ENCODE measurements at regions not wholly inside any gene's neighbourhood (a gene's known extent, or its start where the extent isn't known, plus 50 kb on each side); places are given as distances from the start of the nearest gene placed in this dataset.

DNA sequence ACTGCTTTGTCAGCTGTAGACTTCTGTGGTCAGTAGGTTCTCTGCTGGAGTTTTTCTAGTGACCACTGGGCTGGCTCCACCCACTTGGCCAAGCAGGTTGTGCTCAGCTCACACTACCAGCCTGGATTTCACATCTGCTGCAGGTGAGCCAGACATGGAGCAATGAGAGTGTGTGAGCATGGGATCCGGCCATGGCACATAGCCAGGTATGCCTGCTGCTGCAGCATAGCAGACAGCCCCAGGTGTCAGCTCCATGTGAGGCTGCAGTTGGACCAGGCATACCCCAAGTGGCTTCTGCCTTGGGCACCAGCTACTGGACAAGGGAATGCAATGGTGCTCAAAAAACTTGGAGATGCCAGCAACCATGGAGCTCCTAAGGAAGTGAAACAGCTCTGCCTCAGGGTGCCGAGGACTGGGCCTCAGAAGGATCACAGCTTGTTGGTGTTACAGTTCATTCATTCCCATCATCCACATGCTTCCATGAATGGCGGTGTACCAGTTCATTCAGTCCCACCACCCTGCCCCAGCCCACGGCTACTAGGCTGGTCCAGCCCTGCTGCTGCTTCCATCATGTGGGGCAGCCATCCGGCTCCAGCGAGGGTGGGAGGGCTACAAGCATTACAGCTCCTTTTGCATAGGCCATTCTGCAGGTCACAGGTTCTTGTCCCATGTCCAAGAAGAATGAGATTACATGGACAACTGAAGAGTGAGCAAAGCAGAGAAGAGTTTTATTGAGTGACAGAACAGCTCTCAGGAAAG lies 389.1 kb upstream of the PCDH7 start:
- POLR2A ChIA-PET, result no interaction called here
- Mint-ChIP-seq H3K27ac (no peak overlapping the region), H3K4me3 (no peak overlapping the region), H3K27me3 (no peaks in the 10 kb centered on the region), H3K4me1 (no peaks in the 10 kb centered on the region), H3K9me3 (peaks cover 0 to 28% (median 8%) of the 10 kb centered on the region in 9 donors), H3K36me3 (no peaks in the 10 kb centered on the region)
- no peak for ATAC-seq
- no peak for DNase-seq

DNA sequence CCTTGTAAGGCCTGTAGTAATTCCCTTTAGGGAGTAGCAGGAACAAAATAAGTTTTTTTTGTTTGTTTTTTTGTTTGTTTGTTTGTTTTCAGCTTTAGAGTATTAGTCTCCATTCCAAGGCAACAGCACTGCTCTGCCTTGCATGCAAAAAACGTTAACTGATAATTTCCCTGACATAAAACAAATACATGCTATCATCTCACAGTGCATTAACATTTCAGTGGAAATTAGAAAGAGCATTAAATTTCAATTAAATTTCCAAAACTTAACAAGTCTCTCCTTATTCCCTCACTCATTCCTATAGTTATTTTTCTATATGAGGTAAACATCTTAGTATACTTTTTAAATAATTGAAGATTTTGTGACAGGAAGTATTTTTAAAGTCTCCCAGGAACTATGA lies 378.4 kb upstream of the PCDH7 start:
- H3K9me3 Mint-ChIP-seq, result peaks cover 9 to 36% (median 15%) of the 10 kb centered on the region in 9 donors
- POLR2A ChIA-PET, result no interaction called here
- peaks cover 0 to 3% (median 0%) of the 10 kb centered on the region in 3 donors for H3K36me3 Mint-ChIP-seq
- no peaks in the 10 kb centered on the region for H3K4me1 Mint-ChIP-seq
- ATAC-seq (no peak), DNase-seq (no peak)
- H3K27ac Mint-ChIP-seq, result no peak overlapping the region
- H3K27me3 Mint-ChIP-seq, result no peaks in the 10 kb centered on the region
- no peak overlapping the region for H3K4me3 Mint-ChIP-seq

DNA sequence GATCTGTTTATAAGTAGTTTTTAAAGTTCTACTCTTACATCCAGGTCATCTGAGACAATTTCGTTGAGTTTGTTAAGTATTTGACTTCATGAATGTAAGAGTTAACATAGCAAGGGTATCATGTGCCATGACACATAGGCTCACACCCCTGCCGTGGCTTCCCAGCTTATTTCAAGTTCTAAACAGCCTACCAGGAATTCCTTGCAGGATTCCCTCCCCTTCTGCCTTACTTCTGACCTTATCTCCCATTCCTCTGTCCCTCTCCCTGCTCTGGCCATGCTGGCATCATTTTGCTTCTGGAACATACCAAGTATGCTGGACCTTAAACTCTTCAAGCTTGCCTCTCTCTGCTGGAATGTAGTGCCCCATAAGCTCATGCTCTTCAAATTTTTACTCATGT lies 369.9 kb upstream of the PCDH7 start:
- no peak for DNase-seq
- no peak for ATAC-seq
- Mint-ChIP-seq H3K4me3 (no peak overlapping the region), H3K4me1 (no peaks in the 10 kb centered on the region), H3K27ac (no peak overlapping the region), H3K27me3 (no peaks in the 10 kb centered on the region), H3K9me3 (peaks cover 2 to 41% (median 13%) of the 10 kb centered on the region in 9 donors), H3K36me3 (peaks cover 0 to 9% (median 0%) of the 10 kb centered on the region in 3 donors)
- POLR2A ChIA-PET, result no interaction called here

DNA sequence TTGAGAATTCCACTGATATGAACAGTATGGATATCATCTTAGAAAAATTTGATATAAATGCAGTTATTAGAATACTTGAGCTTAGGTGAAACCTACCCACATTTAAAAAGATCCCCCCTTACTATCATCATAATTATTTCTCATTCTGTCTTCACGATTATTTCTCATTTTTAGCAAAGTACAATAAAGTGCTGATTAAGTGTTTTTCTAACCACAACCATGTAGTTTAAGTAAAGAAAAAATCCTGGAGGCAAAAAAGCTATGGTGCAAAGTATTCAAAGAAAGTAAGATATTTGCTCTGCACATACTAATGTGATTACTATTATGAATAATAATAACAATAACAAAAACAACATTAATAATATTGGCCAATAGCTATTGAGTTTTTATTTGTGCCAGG lies 365.6 kb upstream of the PCDH7 start:
- no peak overlapping the region for H3K27ac Mint-ChIP-seq
- H3K9me3 Mint-ChIP-seq, result peaks cover 4 to 47% (median 20%) of the 10 kb centered on the region in 9 donors
- H3K4me3 Mint-ChIP-seq, result no peak overlapping the region
- ATAC-seq (no peak), DNase-seq (no peak)
- POLR2A ChIA-PET, result no interaction called here
- no peaks in the 10 kb centered on the region for H3K4me1 Mint-ChIP-seq
- H3K27me3 Mint-ChIP-seq, result no peaks in the 10 kb centered on the region
- H3K36me3 Mint-ChIP-seq, result peaks cover 0 to 9% (median 0%) of the 10 kb centered on the region in 3 donors

DNA sequence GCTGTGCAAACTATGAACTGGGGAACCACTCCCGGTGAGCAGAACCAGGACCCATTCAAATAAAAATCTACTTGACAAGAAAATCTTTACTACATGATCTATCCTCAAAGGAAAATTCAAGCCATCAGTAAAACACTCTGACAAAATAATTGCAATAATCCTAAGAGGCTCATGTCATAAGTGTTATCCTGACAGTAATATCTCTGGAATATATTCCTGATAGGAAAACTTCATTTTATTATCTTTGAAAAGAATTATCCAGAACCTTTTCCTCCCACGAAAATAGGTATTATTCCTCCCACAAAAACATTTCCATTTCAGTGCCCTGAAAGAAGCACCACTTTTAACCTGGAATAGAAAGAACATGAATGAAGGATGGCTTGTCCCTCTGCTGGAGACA lies 357.7 kb upstream of the PCDH7 start:
- no peak overlapping the region for H3K4me3 Mint-ChIP-seq
- H3K9me3 Mint-ChIP-seq, result peaks cover 3 to 42% (median 13%) of the 10 kb centered on the region in 9 donors
- POLR2A ChIA-PET, result no interaction called here

DNA sequence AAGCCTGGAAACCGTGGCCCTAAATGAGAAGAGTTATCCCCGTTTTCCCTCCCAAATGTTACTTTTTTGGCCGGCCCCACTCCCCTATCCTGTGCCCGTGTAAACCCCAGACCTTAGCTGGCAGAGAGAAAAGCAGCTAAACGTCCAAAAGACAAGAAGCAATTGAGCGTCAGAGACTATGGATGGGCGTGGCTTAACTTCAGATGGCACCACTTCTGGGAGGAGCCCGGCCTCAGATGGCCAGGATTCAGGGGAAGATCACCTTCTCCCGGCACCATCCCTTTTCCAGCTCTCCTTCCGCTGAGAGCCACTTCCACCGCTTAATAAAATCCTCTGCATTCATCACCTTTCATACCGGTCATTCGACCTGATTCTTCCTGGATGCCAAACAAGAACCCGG lies 350.1 kb upstream of the PCDH7 start:
- H3K9me3 Mint-ChIP-seq, result peaks cover 0 to 27% (median 8%) of the 10 kb centered on the region in 9 donors
- DNase-seq (no peak), ATAC-seq (no peak)
- H3K27ac Mint-ChIP-seq, result no peak overlapping the region
- H3K27me3 Mint-ChIP-seq, result no peaks in the 10 kb centered on the region
- H3K4me3 Mint-ChIP-seq, result no peak overlapping the region
- POLR2A ChIA-PET, result no interaction called here
- no peaks in the 10 kb centered on the region for H3K4me1 Mint-ChIP-seq
- H3K36me3 Mint-ChIP-seq, result no peaks in the 10 kb centered on the region

More for the DNA sequence above, 357.7 kb upstream of the PCDH7 start:
- Mint-ChIP-seq H3K36me3 (no peaks in the 10 kb centered on the region), H3K27ac (no peak overlapping the region), H3K4me1 (no peaks in the 10 kb centered on the region), H3K27me3 (no peaks in the 10 kb centered on the region)
- DNase-seq (no peak), ATAC-seq (no peak)

DNA sequence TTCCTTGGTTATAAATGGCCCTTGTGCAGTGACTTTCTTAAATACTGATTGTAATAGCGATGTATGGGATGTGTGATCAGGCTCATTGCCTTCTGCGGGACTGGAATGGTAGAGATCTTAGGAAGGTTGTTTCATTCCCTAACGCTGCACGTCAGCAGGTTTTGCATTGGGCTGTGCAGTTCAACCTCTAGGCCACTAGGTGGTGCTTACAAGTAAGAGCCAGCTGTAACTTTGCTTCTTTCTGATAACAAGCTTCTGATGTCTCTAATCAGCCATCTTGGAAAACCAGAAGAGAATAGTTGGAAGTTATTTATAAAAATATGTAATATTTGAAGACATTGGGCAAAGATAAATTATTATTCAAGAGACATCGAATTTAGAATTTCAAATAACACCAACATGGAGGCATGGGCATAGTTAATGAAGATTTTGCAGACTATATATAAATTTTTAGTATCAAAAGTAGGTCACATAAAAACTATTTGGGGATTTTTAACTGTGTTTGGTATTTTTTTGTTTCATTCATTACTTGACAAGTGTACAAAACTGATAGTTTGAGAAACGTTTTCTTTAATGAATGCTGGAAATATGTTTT lies 339.7 kb upstream of the PCDH7 start:
- ATAC-seq (no peak), DNase-seq (no peak)
- Mint-ChIP-seq H3K4me3 (no peak overlapping the region), H3K4me1 (no peaks in the 10 kb centered on the region), H3K9me3 (peaks cover 3 to 61% (median 26%) of the 10 kb centered on the region in 9 donors), H3K36me3 (no peaks in the 10 kb centered on the region), H3K27ac (no peak overlapping the region), H3K27me3 (no peaks in the 10 kb centered on the region)
- POLR2A ChIA-PET, result no interaction called here

DNA sequence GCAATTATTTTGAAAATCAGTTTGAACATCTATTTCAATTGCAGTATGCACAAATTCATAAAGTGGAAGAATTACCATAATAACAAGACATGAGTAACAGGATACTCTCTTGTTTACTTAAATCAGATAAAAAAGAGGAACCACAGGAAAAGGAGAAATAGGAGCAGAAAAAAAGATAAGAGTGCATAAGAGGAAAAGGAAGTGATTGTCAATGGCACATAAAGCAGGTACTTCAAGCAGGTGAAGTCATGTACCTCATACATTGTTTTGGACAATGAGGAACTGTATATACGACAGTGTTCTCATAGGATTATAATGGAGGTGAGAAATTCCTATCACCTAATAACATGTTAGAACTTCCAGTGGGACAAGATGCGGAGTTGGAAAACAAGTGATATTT lies 334.5 kb upstream of the PCDH7 start:
- H3K4me1 Mint-ChIP-seq, result no peaks in the 10 kb centered on the region
- no peaks in the 10 kb centered on the region for H3K27me3 Mint-ChIP-seq
- H3K36me3 Mint-ChIP-seq, result no peaks in the 10 kb centered on the region
- POLR2A ChIA-PET, result no interaction called here
- DNase-seq (no peak), ATAC-seq (no peak)
- no peak overlapping the region for H3K4me3 Mint-ChIP-seq
- H3K9me3 Mint-ChIP-seq, result peaks cover 4 to 31% (median 8%) of the 10 kb centered on the region in 9 donors
- no peak overlapping the region for H3K27ac Mint-ChIP-seq

DNA sequence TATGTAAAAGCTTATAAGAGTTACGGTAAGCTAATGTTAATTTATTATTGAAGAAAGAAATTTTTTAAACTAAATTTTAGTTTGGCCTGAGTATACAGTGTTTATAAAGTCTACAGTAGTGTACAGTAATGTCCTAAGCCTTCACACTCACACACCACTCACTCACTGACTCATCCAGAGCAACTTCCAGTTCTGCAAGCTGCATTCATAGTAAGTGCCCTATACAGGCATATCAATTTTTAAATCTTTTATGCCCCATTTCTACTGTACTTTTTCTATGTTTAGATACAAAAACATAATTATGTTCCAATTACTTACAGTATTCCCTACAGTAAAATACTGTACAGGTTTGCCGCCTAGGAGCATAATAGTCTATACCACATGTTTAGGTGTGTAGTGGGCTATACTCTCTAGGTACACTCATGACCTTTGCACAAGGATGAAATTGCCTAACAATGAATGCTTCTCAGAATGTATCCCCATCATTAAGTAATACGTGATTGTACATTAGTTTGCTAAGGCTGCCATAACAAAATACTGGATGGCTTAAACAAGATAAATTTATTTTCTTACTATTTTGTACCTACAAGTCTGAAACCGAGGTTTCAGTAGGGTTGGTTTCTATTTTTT lies 333.8 kb upstream of the PCDH7 start:
- no peaks in the 10 kb centered on the region for H3K27me3 Mint-ChIP-seq
- peaks cover 4 to 31% (median 10%) of the 10 kb centered on the region in 9 donors for H3K9me3 Mint-ChIP-seq
- H3K27ac Mint-ChIP-seq, result no peak overlapping the region
- no peaks in the 10 kb centered on the region for H3K4me1 Mint-ChIP-seq
- ATAC-seq, result no peak
- POLR2A ChIA-PET, result no interaction called here
- no peaks in the 10 kb centered on the region for H3K36me3 Mint-ChIP-seq
- no peak for DNase-seq
- H3K4me3 Mint-ChIP-seq, result no peak overlapping the region

DNA sequence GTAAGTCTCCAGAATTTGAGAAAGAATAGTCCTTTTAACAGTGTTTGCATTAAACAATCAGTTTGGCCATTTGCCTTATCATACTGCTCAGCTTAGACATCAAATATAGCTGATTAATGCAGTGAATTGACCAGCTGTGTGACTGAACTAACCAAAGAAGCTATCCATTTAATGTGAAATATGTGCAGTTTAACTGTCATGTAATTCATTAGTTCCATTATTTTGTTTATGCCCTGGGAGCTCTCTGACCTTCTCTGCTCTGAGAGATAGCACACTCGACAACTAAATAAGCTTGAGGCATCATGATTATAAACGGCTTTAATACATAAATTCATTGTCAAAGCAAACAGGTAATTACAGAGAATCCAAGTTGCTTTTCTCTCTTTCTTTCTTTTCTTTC lies 324.3 kb upstream of the PCDH7 start:
- H3K4me3 Mint-ChIP-seq, result no peak overlapping the region
- H3K27me3 Mint-ChIP-seq, result no peaks in the 10 kb centered on the region
- no peaks in the 10 kb centered on the region for H3K4me1 Mint-ChIP-seq
- H3K36me3 Mint-ChIP-seq, result no peaks in the 10 kb centered on the region
- POLR2A ChIA-PET, result no interaction called here
- ATAC-seq (no peak), DNase-seq (no peak)
- peaks cover 0 to 37% (median 8%) of the 10 kb centered on the region in 9 donors for H3K9me3 Mint-ChIP-seq
- no peak overlapping the region for H3K27ac Mint-ChIP-seq

DNA sequence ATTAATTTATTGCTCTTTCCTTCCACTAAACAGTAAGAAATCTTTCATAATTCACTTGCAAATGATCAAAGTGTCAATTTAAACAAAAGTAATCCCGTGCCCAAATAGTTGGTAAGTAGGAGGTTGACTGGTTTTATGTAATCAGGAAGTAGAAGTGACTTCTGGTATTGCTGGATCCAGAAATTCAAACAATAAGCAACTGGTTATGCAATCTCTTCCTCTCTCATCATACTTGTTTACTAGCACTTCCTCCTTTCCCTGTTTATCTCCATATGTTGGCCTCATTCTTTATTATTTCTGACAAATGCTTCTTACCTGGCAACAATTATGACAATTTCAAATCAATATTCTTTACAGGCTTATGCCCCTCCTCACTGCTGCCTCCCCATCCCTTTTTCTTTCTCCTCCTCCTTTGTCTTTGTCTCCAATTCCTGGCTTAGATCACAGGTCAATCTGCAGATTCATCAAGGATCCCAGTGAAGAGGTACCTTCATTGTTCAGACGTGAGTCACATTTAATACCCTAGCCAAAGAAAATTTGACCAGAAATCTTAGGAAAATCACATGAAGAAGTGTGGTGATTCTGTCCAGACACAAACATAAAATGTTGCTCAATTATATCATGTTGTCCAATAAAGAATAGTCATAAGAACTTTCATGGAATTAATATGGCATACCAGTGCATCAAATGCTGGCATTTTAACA lies 323.2 kb upstream of the PCDH7 start:
- POLR2A ChIA-PET, result no interaction called here
- Mint-ChIP-seq H3K9me3 (peaks cover 0 to 37% (median 8%) of the 10 kb centered on the region in 9 donors), H3K4me3 (no peak overlapping the region), H3K36me3 (no peaks in the 10 kb centered on the region), H3K27me3 (no peaks in the 10 kb centered on the region), H3K4me1 (no peaks in the 10 kb centered on the region), H3K27ac (no peak overlapping the region)
- DNase-seq, result no peak
- no peak for ATAC-seq

DNA sequence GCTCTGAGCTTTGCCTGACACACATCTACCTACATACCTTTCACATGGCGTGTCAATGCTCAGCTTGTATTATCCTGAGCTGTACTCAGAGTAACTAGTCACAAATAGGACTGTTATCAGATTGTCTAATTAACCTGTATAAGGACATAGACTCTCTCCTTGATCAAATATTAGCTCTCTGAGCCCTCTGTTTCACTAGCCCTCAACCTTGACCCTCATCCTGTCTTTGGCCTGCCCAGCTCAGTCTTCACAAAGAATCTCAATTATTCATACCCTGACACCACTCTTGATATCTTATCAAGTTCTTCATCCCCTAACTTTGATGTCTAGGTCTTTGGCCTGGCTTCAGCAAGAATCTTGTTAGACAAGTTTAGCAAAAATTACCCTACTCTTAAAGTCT lies 320.7 kb upstream of the PCDH7 start:
- H3K27me3 Mint-ChIP-seq, result no peaks in the 10 kb centered on the region
- no peak for ATAC-seq
- H3K9me3 Mint-ChIP-seq, result peaks cover 0 to 36% (median 10%) of the 10 kb centered on the region in 9 donors
- DNase-seq, result no peak
- H3K36me3 Mint-ChIP-seq, result no peaks in the 10 kb centered on the region
- no peaks in the 10 kb centered on the region for H3K4me1 Mint-ChIP-seq
- POLR2A ChIA-PET, result no interaction called here
- H3K27ac Mint-ChIP-seq, result no peak overlapping the region
- H3K4me3 Mint-ChIP-seq, result no peak overlapping the region

DNA sequence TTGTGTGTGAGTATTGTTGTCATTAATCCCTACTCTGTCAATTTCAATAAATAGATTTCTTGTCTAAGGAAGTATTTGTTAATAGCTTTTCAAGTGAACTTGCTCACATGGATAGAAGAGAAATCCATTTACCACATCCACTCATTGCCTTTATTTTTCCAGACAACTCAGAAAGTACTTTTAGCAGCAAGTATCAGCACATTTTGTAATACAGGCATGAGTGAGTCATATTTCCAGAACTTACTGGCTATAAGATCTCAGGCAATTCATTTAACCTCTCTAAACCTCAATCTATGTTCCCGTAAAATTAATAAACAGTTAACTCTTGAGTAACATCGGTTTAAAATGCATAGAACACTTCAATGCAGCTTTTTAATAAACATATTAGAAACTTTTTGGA lies 317.9 kb upstream of the PCDH7 start:
- no peak for ATAC-seq
- H3K9me3 Mint-ChIP-seq, result peaks cover 2 to 33% (median 12%) of the 10 kb centered on the region in 9 donors
- no peak overlapping the region for H3K4me3 Mint-ChIP-seq
- DNase-seq, result no peak
- no peaks in the 10 kb centered on the region for H3K36me3 Mint-ChIP-seq
- POLR2A ChIA-PET, result no interaction called here
- no peaks in the 10 kb centered on the region for H3K27me3 Mint-ChIP-seq
- no peaks in the 10 kb centered on the region for H3K4me1 Mint-ChIP-seq
- no peak overlapping the region for H3K27ac Mint-ChIP-seq
